ENCODE measurements at regions not wholly inside any gene's neighbourhood (a gene's known extent, or its start where the extent isn't known, plus 50 kb on each side); places are given as distances from the start of the nearest gene placed in this dataset.

DNA sequence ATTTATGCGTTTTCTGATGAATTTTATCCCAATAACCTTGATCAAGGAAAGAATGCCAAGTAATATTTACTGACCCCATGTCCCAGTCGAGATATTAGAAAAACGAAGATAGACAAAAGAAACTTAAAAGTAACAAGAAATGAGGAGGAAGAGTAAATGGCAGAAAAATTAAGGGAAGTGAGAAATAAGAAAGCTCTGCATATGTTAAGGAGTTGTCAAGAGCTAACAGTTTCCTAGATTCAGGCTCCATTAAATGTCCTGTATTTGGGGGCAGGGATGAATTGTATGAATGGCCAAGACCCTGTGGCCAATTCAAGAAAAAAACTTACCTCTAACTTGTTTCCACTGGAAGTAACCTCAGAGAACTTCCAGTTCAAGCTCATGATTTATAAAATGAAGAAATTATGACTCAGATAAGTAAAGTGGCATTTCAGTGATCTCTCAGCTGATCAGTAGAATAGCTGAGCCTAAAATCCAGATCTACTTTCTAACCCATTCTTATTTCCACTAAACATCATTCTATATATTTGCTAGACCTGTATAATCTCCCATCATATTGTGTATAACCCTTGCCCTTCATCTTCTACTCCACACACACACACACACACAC, 73.2 kb downstream of the ZC3H11B start:
- TF ChIP-seq, protein P1, sequence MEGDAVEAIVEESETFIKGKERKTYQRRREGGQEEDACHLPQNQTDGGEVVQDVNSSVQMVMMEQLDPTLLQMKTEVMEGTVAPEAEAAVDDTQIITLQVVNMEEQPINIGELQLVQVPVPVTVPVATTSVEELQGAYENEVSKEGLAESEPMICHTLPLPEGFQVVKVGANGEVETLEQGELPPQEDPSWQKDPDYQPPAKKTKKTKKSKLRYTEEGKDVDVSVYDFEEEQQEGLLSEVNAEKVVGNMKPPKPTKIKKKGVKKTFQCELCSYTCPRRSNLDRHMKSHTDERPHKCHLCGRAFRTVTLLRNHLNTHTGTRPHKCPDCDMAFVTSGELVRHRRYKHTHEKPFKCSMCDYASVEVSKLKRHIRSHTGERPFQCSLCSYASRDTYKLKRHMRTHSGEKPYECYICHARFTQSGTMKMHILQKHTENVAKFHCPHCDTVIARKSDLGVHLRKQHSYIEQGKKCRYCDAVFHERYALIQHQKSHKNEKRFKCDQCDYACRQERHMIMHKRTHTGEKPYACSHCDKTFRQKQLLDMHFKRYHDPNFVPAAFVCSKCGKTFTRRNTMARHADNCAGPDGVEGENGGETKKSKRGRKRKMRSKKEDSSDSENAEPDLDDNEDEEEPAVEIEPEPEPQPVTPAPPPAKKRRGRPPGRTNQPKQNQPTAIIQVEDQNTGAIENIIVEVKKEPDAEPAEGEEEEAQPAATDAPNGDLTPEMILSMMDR (conservative IDR thresholded peaks at IDR 0.05) = no peak
- TF ChIP-seq EZH2 (IDR thresholded peaks at IDR 0.05; ENCODE audit: low read depth) = no peak
